Kidney (tissue), 13 donors: ENCODE measurements at regions not wholly inside any gene's neighbourhood (a gene's known extent, or its start where the extent isn't known, plus 50 kb on each side); places are given as distances from the start of the nearest gene placed in this dataset.

Source experiments
- DNase-seq, 5 donors: peaks; one replicate each; pipeline ENCODE4 v3.0.0-alpha.2; 2013 to 2020
- FAIRE-seq: peaks from 2 replicates; lab custom pipeline; 2012; peaks lifted over from hg19 to GRCh38; lab: Jason Lieb, UNC
- H3K27ac ChIP-seq, 2 donors: one replicate each; pipeline ENCODE4 v1.7.0; 2013; ENCODE audit warnings: low read depth in 2 of 2, low read length in 2 of 2, inconsistent platforms in 1 of 2
- H3K27me3 ChIP-seq: one replicate; pipeline ENCODE4 v1.7.1; 2013; ENCODE audit warnings: low read length, inconsistent platforms; ENCODE audit not compliant: control insufficient read depth, insufficient read depth
- H3K36me3 ChIP-seq, 3 donors: one replicate each; pipeline versions ENCODE4 v1.7.0 to v1.7.1; 2013; ENCODE audit warnings: low read length in 3 of 3, control low read depth in 1 of 3, inconsistent platforms in 1 of 3; ENCODE audit not compliant: insufficient read depth in 3 of 3, control insufficient read depth in 2 of 3
- H3K4me1 ChIP-seq, 3 donors: one replicate each; pipeline versions ENCODE4 v1.7.0 to v1.7.1; 2013; ENCODE audit warnings: low read length in 3 of 3, inconsistent platforms in 1 of 3, low read depth in 1 of 3; ENCODE audit not compliant: control insufficient read depth in 2 of 3, insufficient read depth in 2 of 3
- H3K4me3 ChIP-seq, 3 donors: one replicate each; pipeline versions ENCODE4 v1.7.0 to v1.8.1; 2013; ENCODE audit warnings: low read length in 3 of 3, control low read depth in 1 of 3, inconsistent platforms in 1 of 3
- H3K9ac ChIP-seq, 3 donors: one replicate each; pipeline versions ENCODE4 v1.7.0 to v1.7.1; 2013; ENCODE audit warnings: low read length in 3 of 3, control low read depth in 1 of 3, inconsistent platforms in 1 of 3
- H3K9me3 ChIP-seq, 3 donors: one replicate each; pipeline versions ENCODE4 v1.7.0 to v1.7.1; 2013; ENCODE audit warnings: low read length in 3 of 3, control low read depth in 1 of 3, inconsistent platforms in 1 of 3; ENCODE audit not compliant: control insufficient read depth in 2 of 3, insufficient read depth in 1 of 3
- intact Hi-C: fragments of 100-400 bp; cut with DNase I; formaldehyde crosslinking; loops from one replicate; pipeline ENCODE4 v1.11.1; 2022
- TF ChIP-seq, protein P1 (sequence below): IDR thresholded peaks from 3 replicates; pipeline ENCODE4 v1.5.1; 2012; ENCODE audit warnings: mild to moderate bottlenecking, moderate library complexity, borderline replicate concordance; ENCODE audit not compliant: insufficient read depth; ENCODE audit errors: extremely low read depth
- donor health status: control.
- donor health status: control.
- donor health status: control.
- donor health status: control.
- donor health status: control.
- donor health status: DM: yes; HTN: yes; CAD: no.
- donor health status: Normal renal cell carcinoma (clear cell type).

DNA sequence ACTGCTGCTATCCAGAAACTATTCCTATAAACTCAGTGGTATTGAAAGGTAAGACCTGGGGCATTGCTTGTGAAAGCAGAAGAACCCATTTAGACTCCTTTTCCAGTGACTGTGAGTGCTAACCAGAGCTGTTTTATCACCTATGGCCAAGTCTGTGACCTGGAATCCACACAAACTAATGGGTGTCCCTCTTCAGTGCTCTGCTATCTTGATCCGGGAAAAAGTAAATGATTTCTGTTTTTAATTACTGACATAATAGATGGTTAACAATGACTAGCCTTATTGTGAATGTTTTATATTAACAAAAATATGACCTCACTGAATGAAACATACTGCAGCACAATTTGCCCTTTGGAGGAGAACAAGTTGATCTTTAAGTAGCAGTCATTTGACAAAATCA, 251.6 kb upstream of the MC4R start:
- intact Hi-C loops = no loop called here
- H3K36me3 ChIP-seq = no peaks in the 10 kb centered on the region
- FAIRE-seq = no peak
- H3K9ac ChIP-seq = no peak overlapping the region
- H3K27ac ChIP-seq = no peak overlapping the region
- no peaks in the 10 kb centered on the region for H3K9me3 ChIP-seq
- TF ChIP-seq, protein P1, sequence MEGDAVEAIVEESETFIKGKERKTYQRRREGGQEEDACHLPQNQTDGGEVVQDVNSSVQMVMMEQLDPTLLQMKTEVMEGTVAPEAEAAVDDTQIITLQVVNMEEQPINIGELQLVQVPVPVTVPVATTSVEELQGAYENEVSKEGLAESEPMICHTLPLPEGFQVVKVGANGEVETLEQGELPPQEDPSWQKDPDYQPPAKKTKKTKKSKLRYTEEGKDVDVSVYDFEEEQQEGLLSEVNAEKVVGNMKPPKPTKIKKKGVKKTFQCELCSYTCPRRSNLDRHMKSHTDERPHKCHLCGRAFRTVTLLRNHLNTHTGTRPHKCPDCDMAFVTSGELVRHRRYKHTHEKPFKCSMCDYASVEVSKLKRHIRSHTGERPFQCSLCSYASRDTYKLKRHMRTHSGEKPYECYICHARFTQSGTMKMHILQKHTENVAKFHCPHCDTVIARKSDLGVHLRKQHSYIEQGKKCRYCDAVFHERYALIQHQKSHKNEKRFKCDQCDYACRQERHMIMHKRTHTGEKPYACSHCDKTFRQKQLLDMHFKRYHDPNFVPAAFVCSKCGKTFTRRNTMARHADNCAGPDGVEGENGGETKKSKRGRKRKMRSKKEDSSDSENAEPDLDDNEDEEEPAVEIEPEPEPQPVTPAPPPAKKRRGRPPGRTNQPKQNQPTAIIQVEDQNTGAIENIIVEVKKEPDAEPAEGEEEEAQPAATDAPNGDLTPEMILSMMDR = no peak
- H3K27me3 ChIP-seq = no peaks in the 10 kb centered on the region
- no peaks in the 10 kb centered on the region for H3K4me1 ChIP-seq
- no peak for DNase-seq
- no peak overlapping the region for H3K4me3 ChIP-seq

DNA sequence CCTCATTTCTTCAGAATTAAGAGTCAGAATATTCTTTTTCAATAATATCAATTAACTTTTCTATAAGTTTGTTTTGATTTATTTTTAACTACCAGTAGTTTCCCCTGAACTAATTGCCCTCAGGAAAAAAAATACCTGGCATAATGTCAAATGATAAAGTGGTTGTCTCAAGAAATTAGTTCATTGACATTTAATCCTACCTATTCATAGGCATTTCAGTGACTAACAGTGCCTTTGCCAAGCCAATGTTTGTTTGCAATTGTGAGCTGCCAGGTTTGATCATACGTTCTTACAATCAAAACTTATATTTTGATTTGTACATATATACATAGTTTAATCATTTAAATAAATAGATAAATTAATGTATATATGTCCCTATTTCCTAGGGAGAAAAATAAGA, 267.3 kb upstream of the MC4R start:
- Histone ChIP-seq H3K4me3 (no peak overlapping the region), H3K9me3 (peaks cover 0 to 2% (median 0%) of the 10 kb centered on the region in 3 donors), H3K36me3 (no peaks in the 10 kb centered on the region), H3K4me1 (no peaks in the 10 kb centered on the region), H3K27ac (no peak overlapping the region), H3K9ac (no peak overlapping the region), H3K27me3 (no peaks in the 10 kb centered on the region)
- intact Hi-C loops = no loop called here
- TF ChIP-seq, protein P1 = no peak
- no peak for FAIRE-seq
- no peak for DNase-seq

DNA sequence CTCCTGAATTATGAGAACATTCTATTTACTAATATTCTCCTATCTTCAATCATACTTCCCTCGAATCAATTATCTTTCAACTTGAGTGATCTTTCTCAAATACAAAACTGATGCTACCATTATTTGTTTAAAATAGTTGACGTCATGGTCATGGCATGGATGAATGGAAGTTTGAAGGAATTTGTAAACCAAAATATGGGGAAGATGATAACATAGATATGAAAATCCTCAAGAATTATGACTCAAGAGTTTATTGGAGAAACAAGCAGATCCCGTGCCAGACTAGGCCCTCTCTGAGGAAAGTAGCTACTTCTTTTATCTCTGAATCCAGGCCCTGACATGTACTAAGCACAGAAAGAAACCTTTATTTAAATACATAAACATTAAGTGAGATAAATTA, 270.4 kb upstream of the MC4R start:
- intact Hi-C loops = no loop called here
- Histone ChIP-seq H3K27ac (no peak overlapping the region), H3K9me3 (peaks cover 0 to 2% (median 0%) of the 10 kb centered on the region in 3 donors), H3K9ac (no peak overlapping the region), H3K27me3 (no peaks in the 10 kb centered on the region), H3K4me1 (no peaks in the 10 kb centered on the region), H3K36me3 (no peaks in the 10 kb centered on the region), H3K4me3 (no peak overlapping the region)
- DNase-seq (no peak), FAIRE-seq (no peak)
- TF ChIP-seq, protein P1 = no peak

DNA sequence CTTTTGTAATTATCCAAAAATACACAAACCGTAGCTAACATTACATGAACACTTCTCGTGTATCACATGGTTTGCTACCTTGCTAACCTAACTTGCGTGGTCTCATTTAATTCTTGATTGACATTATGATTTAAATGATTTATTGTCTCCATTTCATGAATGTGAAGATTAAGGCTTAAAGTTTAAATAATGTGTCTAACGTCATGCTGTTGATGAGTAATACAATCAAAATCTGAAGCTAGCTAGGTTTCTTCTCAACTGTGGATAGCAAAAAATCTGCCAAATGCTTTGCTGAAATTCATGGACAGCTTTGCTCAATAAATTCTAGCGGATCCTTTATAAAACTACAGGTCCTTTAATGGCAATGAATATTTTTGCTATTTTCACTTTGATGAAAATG, 274.1 kb upstream of the MC4R start:
- Histone ChIP-seq H3K27me3 (no peaks in the 10 kb centered on the region), H3K9me3 (no peaks in the 10 kb centered on the region), H3K4me3 (no peak overlapping the region), H3K27ac (no peak overlapping the region), H3K4me1 (no peaks in the 10 kb centered on the region), H3K36me3 (no peaks in the 10 kb centered on the region), H3K9ac (no peak overlapping the region)
- TF ChIP-seq, protein P1 = no peak
- DNase-seq (no peak), FAIRE-seq (no peak)
- intact Hi-C loops = no loop called here
